Keratinocyte (primary cell): ENCODE measurements at regions not wholly inside any gene's neighbourhood (a gene's known extent, or its start where the extent isn't known, plus 50 kb on each side); places are given as distances from the start of the nearest gene placed in this dataset.

Source experiments
- EZH2 ChIP-seq: IDR thresholded peaks from one replicate; pipeline ENCODE4 v1.6.1; 2012; ENCODE audit warnings: inconsistent platforms, mild to moderate bottlenecking, low read length, moderate library complexity
- TF ChIP-seq, protein P1 (sequence below), 3 experiments: IDR thresholded peaks in 1 of 3; conservative IDR thresholded peaks in 1 of 3; optimal IDR thresholded peaks in 1 of 3; 2 replicates in 2 of 3; 3 replicates in 1 of 3; pipeline versions ENCODE3 to v1.5.1; 2011; ENCODE audit warnings: low read length in 3 of 3, mild to moderate bottlenecking in 3 of 3, moderate library complexity in 2 of 3, control low read depth in 1 of 3, inconsistent platforms in 1 of 3; ENCODE audit not compliant: insufficient read depth in 2 of 3; ENCODE audit errors: extremely low read depth in 1 of 3

DNA sequence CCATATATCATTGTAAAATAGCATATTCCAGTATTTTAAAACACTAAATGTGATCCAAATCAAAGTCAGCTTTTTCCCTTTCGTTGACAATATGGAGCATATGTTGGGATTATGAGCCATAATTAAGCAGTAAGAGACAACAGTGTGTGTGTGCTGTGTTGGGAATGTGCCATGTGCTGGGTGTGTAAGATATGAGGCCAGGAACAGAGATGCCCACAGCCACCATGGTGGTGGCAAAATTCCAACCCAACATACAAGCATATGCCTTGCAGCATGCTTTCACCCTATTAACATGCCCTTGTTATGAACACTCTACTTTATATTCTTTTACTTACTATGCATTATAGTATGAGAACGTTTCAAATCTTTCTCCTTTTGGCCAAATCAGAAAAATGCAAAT lies 1560.4 kb upstream of the TENM3 start:
- TF ChIP-seq, protein P1, sequence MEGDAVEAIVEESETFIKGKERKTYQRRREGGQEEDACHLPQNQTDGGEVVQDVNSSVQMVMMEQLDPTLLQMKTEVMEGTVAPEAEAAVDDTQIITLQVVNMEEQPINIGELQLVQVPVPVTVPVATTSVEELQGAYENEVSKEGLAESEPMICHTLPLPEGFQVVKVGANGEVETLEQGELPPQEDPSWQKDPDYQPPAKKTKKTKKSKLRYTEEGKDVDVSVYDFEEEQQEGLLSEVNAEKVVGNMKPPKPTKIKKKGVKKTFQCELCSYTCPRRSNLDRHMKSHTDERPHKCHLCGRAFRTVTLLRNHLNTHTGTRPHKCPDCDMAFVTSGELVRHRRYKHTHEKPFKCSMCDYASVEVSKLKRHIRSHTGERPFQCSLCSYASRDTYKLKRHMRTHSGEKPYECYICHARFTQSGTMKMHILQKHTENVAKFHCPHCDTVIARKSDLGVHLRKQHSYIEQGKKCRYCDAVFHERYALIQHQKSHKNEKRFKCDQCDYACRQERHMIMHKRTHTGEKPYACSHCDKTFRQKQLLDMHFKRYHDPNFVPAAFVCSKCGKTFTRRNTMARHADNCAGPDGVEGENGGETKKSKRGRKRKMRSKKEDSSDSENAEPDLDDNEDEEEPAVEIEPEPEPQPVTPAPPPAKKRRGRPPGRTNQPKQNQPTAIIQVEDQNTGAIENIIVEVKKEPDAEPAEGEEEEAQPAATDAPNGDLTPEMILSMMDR (optimal IDR thresholded peaks at IDR 0.05 in 1 of 3, IDR thresholded peaks at IDR 0.05 in 1 of 3, conservative IDR thresholded peaks at IDR 0.05 in 1 of 3; ENCODE audit: extremely low read depth in 1 of 3, insufficient read depth in 2 of 3, low read length in 3 of 3): no peak
- TF ChIP-seq EZH2: no peak
